Suprapubic skin (tissue), 4 donors: ENCODE measurements at regions not wholly inside any gene's neighbourhood (a gene's known extent, or its start where the extent isn't known, plus 50 kb on each side); places are given as distances from the start of the nearest gene placed in this dataset.
A peak's percentile ranks its signal among the peaks of the same experiment; 100 is the strongest.

Experiments used
- DNase-seq, 2 donors: peaks; one replicate each; pipeline ENCODE4 v3.0.0-alpha.2; 2019; ENCODE audit warnings: low spot score in 2 of 2
- H3K27ac ChIP-seq: fragments of 200-600 bp; sonication (generic); one replicate; pipeline ENCODE4 v1.5.1; 2019
- H3K27me3 ChIP-seq: fragments of 200-600 bp; sonication (generic); one replicate; pipeline ENCODE4 v1.5.1; 2019
- H3K36me3 ChIP-seq: fragments of 200-600 bp; sonication (generic); one replicate; pipeline ENCODE4 v1.5.1; 2019
- H3K4me1 ChIP-seq: fragments of 200-600 bp; sonication (generic); one replicate; pipeline ENCODE4 v1.5.1; 2019
- H3K4me3 ChIP-seq: fragments of 200-600 bp; sonication (generic); one replicate; pipeline ENCODE4 v1.5.1; 2019; ENCODE audit warnings: mild to moderate bottlenecking
- H3K9me3 ChIP-seq: fragments of 200-600 bp; sonication (generic); one replicate; pipeline ENCODE4 v1.5.1; 2019
- CTCF ChIP-seq, 2 donors: fragments of 200-600 bp in 1 of 2; fragments of 450-650 bp in 1 of 2; sonication (generic) in 1 of 2; IDR thresholded peaks; one replicate each; pipeline ENCODE4 v1.5.1; 2016 to 2019; ENCODE audit warnings: antibody characterized with exemption in 2 of 2, mild to moderate bottlenecking in 1 of 2, moderate library complexity in 1 of 2
- EP300 ChIP-seq: sonication (generic); formaldehyde crosslinking; IDR thresholded peaks from one replicate; pipeline ENCODE4 v1.6.1; 2017; ENCODE audit warnings: antibody characterized with exemption
- POLR2A ChIP-seq, 2 donors: fragments of 450-650 bp; IDR thresholded peaks; one replicate each; pipeline ENCODE4 v1.6.1; 2017; ENCODE audit warnings: antibody characterized with exemption in 2 of 2, mild to moderate bottlenecking in 2 of 2, moderate library complexity in 2 of 2
- POLR2AphosphoS5 ChIP-seq, 3 donors: sonication (generic); formaldehyde crosslinking; IDR thresholded peaks; one replicate each; pipeline ENCODE4 v1.6.1; 2017; ENCODE audit warnings: antibody characterized with exemption in 3 of 3
- WGBS: methylation state at CpG from one replicate; pipeline ENCODE4 v1.1.5; 2018; 5-methylcytosine and 5-hydroxymethylcytosine counted together

DNA sequence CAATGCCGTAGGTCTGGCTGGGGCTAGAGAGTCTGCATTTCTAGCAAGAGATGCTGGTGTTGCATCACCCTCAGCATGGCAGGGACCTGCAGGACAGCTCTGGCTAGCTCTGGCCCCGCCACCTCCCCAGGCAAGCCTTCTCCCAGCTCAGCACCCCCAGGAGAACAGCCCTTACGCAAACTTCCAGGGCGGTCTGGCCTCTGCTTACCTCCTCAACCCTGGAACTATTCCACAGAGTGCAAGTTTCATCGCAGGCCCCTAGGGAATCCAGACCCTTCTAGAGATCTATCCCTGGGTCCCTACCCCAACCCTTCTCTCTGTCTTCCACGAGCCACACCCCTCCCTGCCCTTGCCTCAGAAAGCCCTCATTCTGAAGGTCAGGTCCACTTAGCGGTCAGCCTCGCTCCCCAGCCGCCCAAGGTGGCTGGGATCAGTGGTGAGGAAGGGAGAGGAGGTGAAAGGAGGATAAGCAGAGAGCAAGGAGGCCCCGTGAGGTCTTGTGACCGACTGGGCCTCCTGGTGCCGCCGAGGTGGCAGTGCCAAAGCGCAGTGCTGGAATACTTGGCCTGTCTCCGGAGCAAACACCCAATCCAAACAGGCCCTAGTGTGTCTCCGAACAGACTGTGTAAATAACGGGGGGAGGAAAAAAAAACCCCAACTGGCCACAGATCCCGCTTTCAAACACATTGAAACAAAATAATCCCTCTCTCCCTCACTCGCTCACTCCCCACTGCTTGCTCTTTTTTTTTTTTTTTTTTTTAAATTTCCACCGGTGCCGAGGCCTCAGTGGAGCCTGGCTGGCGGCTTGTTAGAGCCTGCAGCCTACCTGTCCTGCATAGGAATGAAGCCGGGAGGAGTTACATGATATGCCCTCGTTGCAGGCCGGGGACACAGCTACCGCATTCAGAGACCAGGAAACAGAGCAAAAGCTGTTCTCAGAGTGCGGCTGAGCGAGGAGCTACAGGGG lies 380.9 kb downstream of the SOX9 start:
- 63% methylated on average over 27 of the region's 28 CpGs for WGBS
- no peak for DNase-seq
- TF ChIP-seq EP300 (no peak), CTCF (IDR thresholded peaks at IDR 0.05) (no peak), POLR2A (IDR thresholded peaks at IDR 0.05) (no peak), POLR2AphosphoS5 (IDR thresholded peaks at IDR 0.05) (no peak)
- H3K4me1 ChIP-seq = peaks cover 25% of the 10 kb centered on the region
- no peak overlapping the region for H3K4me3 ChIP-seq
- H3K27ac ChIP-seq = peak overlapping the region; percentile 75
- H3K27me3 ChIP-seq = no peaks in the 10 kb centered on the region
- no peaks in the 10 kb centered on the region for H3K9me3 ChIP-seq
- H3K36me3 ChIP-seq = no peaks in the 10 kb centered on the region

DNA sequence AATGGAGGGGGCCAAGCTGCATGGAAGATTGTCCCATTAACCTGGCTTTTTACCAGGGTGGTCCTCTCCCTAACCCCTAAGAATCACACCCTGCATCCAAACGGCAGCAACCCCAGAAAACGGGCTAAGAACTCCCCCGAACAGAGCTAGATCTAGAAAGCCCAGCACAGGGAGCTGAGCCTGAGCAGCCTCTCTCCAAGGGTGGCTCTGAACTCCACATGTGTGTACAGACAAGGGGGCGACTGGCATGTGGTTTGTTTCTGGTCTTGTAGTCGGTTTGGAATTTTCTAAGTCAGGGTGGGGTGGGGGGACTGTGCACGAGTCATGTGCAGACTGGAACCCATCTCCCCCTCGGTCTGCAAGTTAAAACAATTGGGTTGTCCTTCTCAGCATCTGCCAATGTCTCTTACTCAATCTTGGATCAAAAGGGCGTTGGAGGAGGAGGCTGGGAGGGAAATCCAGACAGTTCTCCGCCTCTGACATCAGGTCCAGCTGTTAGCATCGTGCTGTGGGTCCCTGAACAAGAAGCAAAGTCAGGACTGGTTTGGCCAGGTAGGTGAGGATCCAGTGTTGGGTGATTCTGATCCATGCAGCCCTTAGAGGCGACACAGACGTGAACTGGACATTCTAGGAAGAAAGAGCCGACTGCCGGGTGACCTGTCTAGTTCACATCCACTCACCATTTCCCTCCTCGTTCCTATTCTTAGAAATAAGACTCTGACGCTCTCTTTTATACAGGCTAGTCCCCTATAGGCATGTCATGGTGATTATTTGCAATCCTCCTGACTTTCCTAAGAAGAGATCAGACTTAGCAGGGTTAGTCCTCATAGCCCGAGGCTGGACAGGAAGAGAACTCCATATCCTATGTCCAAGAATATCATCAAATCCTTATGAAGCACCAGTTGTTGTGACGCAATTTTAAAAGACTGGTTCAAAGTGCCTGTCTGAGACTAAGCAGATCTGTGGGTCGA lies 381.8 kb downstream of the SOX9 start:
- no peak overlapping the region for H3K4me3 ChIP-seq
- peaks cover 25% of the 10 kb centered on the region for H3K4me1 ChIP-seq
- DNase-seq = peak in 1 of 2 donors; percentile 62
- no peaks in the 10 kb centered on the region for H3K27me3 ChIP-seq
- no peaks in the 10 kb centered on the region for H3K36me3 ChIP-seq
- peak overlapping the region; percentile 75 for H3K27ac ChIP-seq
- TF ChIP-seq CTCF (IDR thresholded peaks at IDR 0.05) (no peak), POLR2AphosphoS5 (IDR thresholded peaks at IDR 0.05) (no peak), EP300 (no peak), POLR2A (IDR thresholded peaks at IDR 0.05) (no peak)
- H3K9me3 ChIP-seq = no peaks in the 10 kb centered on the region
- 25% methylated on average over 14 of the region's 19 CpGs for WGBS

- H3K9me3 ChIP-seq = no peaks in the 10 kb centered on the region
- no peak overlapping the region for H3K4me3 ChIP-seq
- H3K27ac ChIP-seq = no peak overlapping the region
- H3K4me1 ChIP-seq = peaks cover 25% of the 10 kb centered on the region
- DNase-seq = no peak
- no peaks in the 10 kb centered on the region for H3K36me3 ChIP-seq
- 92% methylated on average over 6 of the region's 6 CpGs for WGBS
- H3K27me3 ChIP-seq = no peaks in the 10 kb centered on the region
- TF ChIP-seq CTCF (IDR thresholded peaks at IDR 0.05) (no peak), EP300 (no peak), POLR2A (IDR thresholded peaks at IDR 0.05) (no peak), POLR2AphosphoS5 (IDR thresholded peaks at IDR 0.05) (no peak)
These were observed 382.7 kb downstream of the SOX9 start for GRCh38 chr17:72503556-72503955.

DNA sequence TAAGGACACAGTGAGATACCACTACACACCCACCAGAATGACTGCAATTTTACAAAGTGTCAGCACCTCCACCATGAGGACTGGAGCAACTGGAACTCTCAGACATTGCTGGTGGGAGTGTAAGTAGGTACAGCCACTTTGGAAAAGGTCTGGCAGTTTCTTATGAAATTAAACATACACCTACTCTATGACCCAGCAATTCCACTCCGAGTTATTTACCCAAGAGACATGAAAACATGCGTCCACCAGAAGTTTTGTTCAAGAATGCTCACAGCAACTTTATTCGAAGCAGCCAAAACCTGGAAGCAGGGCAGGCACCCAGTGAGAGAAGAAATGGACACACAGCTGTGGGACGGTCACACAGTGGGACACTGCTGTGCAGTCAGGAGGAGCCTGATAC lies 384.0 kb downstream of the SOX9 start:
- TF ChIP-seq POLR2A (IDR thresholded peaks at IDR 0.05) = no peak
- no peak for TF ChIP-seq EP300
- TF ChIP-seq CTCF (IDR thresholded peaks at IDR 0.05) = no peak
- Histone ChIP-seq H3K27me3 (no peaks in the 10 kb centered on the region), H3K9me3 (no peaks in the 10 kb centered on the region), H3K4me1 (peaks cover 25% of the 10 kb centered on the region), H3K36me3 (no peaks in the 10 kb centered on the region), H3K4me3 (no peak overlapping the region), H3K27ac (no peak overlapping the region)
- 95% methylated on average over 4 of the region's 4 CpGs for WGBS
- DNase-seq = no peak
